ENCODE measurements at regions not wholly inside any gene's neighbourhood (a gene's known extent, or its start where the extent isn't known, plus 50 kb on each side); places are given as distances from the start of the nearest gene placed in this dataset.

GRCh38 chr13:70253834-70254233 is 145.6 kb upstream of the KLHL1 start:
- no peak for TF ChIP-seq CTCF (optimal IDR thresholded peaks at IDR 0.05 in 1 of 3, IDR thresholded peaks at IDR 0.05 in 1 of 3, conservative IDR thresholded peaks at IDR 0.05 in 1 of 3; ENCODE audit: extremely low read depth in 1 of 3, insufficient read depth in 2 of 3, low read length in 3 of 3)
- no peak for TF ChIP-seq EZH2 (IDR thresholded peaks at IDR 0.05; ENCODE audit: low read length)
